ENCODE measurements at regions not wholly inside any gene's neighbourhood (a gene's known extent, or its start where the extent isn't known, plus 50 kb on each side); places are given as distances from the start of the nearest gene placed in this dataset.

DNA sequence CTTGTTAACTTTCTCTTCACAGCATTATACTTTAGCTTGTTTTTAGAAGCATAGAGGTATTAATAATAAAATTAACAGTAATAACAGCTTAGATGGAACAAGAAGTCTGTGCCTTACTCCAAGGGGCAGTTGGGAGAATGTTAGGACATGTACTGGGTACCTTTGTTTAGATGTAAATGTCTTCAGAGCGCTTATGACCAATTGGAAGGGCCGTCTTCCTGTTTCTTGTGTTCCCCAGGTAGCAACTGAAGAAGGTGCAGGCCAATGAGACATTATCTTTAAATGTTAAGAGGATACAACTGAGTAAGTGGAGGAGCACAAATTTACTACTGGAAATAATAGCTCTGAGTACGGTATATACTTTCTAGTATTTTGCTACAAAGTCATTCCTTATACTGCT lies 180.9 kb upstream of the SYT1 start:
- no peak for TF ChIP-seq ZFX (IDR thresholded peaks at IDR 0.05; ENCODE audit: borderline replicate concordance)
- TF ChIP-seq, protein P1, sequence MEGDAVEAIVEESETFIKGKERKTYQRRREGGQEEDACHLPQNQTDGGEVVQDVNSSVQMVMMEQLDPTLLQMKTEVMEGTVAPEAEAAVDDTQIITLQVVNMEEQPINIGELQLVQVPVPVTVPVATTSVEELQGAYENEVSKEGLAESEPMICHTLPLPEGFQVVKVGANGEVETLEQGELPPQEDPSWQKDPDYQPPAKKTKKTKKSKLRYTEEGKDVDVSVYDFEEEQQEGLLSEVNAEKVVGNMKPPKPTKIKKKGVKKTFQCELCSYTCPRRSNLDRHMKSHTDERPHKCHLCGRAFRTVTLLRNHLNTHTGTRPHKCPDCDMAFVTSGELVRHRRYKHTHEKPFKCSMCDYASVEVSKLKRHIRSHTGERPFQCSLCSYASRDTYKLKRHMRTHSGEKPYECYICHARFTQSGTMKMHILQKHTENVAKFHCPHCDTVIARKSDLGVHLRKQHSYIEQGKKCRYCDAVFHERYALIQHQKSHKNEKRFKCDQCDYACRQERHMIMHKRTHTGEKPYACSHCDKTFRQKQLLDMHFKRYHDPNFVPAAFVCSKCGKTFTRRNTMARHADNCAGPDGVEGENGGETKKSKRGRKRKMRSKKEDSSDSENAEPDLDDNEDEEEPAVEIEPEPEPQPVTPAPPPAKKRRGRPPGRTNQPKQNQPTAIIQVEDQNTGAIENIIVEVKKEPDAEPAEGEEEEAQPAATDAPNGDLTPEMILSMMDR (IDR thresholded peaks at IDR 0.05): no peak

DNA sequence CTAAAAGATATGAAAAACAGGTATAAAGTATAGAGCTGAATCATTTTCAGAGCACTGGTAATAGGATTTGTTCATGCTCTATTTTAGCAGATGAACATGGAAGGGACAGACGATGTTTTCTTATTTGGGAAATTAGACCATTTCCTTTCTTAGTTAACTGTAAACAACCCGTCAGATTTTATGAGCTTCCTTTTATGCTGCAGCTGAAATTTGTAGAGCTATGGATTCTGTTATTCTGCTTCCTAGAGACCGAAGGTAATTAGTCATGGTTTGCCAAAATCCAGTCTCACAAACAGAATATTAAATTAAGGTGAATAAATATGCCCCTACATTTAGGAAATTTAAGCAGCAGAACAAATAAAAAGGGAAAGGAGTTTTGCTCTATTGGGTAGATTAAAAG lies 180.2 kb upstream of the SYT1 start:
- H3K27ac ChIP-seq: no peak overlapping the region
- TF ChIP-seq, protein P1 (IDR thresholded peaks at IDR 0.05): no peak
- TF ChIP-seq ZFX (IDR thresholded peaks at IDR 0.05; ENCODE audit: borderline replicate concordance): no peak

More for the DNA sequence above, 180.9 kb upstream of the SYT1 start:
- no peak overlapping the region for H3K27ac ChIP-seq

DNA sequence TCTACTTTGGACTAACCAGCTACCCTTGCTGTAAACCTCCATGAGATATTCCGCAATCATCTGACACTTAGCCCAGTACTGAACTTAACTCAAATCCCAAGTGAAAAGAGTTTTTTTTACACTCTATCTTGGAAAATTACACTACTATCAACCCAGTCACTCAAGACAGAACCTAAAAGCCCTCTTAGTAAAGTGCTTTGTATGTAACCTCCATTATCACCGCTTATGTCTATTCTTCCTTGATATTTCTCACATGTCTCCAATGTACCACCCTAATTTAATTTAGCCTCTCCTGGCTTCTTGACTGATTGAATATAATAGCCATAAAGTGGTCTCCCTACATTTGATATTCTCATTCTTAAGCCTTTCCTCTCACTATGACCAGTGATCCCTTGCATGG lies 168.8 kb upstream of the SYT1 start:
- no peak for TF ChIP-seq ZFX (IDR thresholded peaks at IDR 0.05; ENCODE audit: borderline replicate concordance)
- TF ChIP-seq, protein P1 (IDR thresholded peaks at IDR 0.05): no peak
- H3K27ac ChIP-seq: no peak overlapping the region

DNA sequence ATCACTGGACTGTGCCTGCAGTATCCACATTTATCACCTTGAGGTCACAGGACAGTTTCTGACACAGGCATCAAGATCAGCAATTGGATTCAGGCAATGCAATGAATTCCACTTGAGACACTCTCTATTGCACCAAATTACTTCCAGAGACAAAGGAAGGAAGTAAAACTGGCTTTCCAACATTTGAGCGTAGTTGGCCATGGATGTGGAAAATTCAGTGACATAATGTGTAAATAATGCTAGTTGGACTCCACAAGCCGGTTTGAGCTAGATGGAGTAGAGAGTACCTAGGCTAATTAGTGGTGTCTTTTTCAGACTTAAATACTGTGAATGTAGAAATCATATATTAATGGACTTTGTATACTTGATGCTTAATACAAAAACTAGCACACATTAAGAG lies 168.3 kb upstream of the SYT1 start:
- TF ChIP-seq ZFX (IDR thresholded peaks at IDR 0.05; ENCODE audit: borderline replicate concordance): no peak
- TF ChIP-seq, protein P1 (IDR thresholded peaks at IDR 0.05): no peak
- H3K27ac ChIP-seq: no peak overlapping the region

DNA sequence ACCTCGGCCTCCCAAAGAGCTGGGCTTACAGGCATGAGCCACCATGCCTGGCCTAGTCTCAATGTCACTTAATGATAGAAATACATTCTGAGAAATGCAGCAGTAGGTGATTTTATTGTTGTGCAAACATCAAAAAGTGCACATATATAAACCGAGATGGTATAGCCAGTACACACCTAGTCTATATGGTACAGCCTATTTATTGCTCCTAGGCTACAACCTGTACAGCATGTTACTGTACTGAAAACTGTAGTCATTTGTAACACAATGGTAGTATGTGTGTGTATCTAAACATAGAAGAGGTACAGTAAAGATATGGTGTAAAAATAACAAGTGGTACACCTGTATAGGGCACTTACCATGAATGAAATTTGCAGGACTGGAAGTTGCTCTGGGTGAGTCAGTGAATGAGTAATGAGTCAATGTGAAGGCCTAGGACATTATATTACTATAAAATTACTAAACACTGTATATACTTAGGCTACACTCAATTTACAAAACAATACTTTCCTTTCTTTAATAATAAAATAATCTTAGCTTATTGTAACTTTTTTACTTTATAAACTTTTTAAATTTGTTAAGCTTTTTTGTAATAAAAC lies 166.7 kb upstream of the SYT1 start:
- no peak for TF ChIP-seq ZFX (IDR thresholded peaks at IDR 0.05; ENCODE audit: borderline replicate concordance)
- TF ChIP-seq, protein P1 (IDR thresholded peaks at IDR 0.05): no peak
- H3K27ac ChIP-seq: no peak overlapping the region

DNA sequence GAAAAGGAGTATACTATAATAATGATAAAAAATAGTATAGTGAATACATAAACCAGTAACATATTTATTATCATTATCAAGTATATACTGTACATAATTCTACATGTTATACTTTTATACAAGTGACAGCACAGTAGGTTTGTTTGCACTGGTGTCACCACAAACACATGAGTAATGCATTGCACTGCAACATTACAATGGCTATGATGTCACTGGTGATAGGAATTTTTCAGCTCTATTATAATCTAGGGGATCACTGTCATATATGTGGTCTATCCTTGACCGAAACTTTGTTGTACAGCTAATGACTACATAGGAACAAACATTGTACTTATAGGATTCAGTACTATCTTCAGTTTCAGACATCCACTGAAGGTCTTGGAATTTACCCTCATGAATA lies 165.8 kb upstream of the SYT1 start:
- TF ChIP-seq, protein P1 (IDR thresholded peaks at IDR 0.05): no peak
- no peak for TF ChIP-seq ZFX (IDR thresholded peaks at IDR 0.05; ENCODE audit: borderline replicate concordance)
- H3K27ac ChIP-seq: no peak overlapping the region

DNA sequence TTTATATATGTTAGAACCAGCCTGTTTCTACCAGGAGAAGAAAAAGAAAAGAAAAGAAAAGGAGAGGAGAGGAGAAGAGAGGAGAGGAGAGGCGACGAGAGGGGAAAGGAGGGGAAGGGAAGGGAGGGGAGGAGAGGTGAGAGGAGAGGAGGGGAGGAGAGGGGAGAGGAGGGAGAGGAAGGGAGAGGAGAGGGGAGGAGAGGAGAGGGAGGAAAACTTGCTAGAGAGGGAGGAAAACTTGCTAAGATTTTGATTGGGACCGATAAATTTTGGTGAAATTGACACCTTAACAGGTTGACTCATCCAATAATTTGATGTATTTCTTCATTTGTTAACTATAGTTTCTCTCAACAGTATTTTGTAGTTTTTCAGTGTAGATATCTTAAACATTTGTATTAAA lies 164.0 kb upstream of the SYT1 start:
- TF ChIP-seq, protein P1 (IDR thresholded peaks at IDR 0.05): no peak
- no peak for TF ChIP-seq ZFX (IDR thresholded peaks at IDR 0.05; ENCODE audit: borderline replicate concordance)
- no peak overlapping the region for H3K27ac ChIP-seq

All from 22Rv1 (cell line).